ENCODE measurements at regions not wholly inside any gene's neighbourhood (a gene's known extent, or its start where the extent isn't known, plus 50 kb on each side); places are given as distances from the start of the nearest gene placed in this dataset.

GRCh38 chr11:71098776-71099175 lies 153.6 kb downstream of the SHANK2 start:
- TF ChIP-seq LEF1 (IDR thresholded peaks at IDR 0.05; ENCODE audit: borderline replicate concordance) (no peak), CTBP1 (IDR thresholded peaks at IDR 0.05; ENCODE audit: borderline replicate concordance) (no peak), L3MBTL2 (conservative IDR thresholded peaks at IDR 0.05) (no peak), SP1 (IDR thresholded peaks at IDR 0.05) (no peak), TARDBP (IDR thresholded peaks at IDR 0.05) (no peak), FOXK2 (IDR thresholded peaks at IDR 0.05) (no peak), BHLHE40 (IDR thresholded peaks at IDR 0.05; ENCODE audit: borderline replicate concordance) (no peak), NFRKB (IDR thresholded peaks at IDR 0.05) (no peak), FOXA1 (IDR thresholded peaks at IDR 0.05) (no peak), ARNT (IDR thresholded peaks at IDR 0.05) (no peak), ZNF384 (IDR thresholded peaks at IDR 0.05) (no peak), FOXM1 (IDR thresholded peaks at IDR 0.05; ENCODE audit: borderline replicate concordance) (no peak), PKNOX1 (IDR thresholded peaks at IDR 0.05) (no peak), SUZ12 (IDR thresholded peaks at IDR 0.05) (no peak), ELF4 (IDR thresholded peaks at IDR 0.05) (no peak), HDGF (IDR thresholded peaks at IDR 0.05; ENCODE audit: borderline replicate concordance) (no peak)
- ChIA-PET CTCF (interaction anchor here (0.5 kb wide), 1 partner anchor 284 kb away, joined by 5 read pairs; no protein-coding TSS in a partner anchor), POLR2A (no interaction called here)
- DNase-seq (ENCODE audit: extremely low spot score), result no peak

- no peak for DNase-seq (ENCODE audit: extremely low spot score)
- ChIA-PET CTCF (no interaction called here), POLR2A (no interaction called here)
- TF ChIP-seq SP1 (IDR thresholded peaks at IDR 0.05), result no peak
- no peak for TF ChIP-seq BHLHE40 (IDR thresholded peaks at IDR 0.05; ENCODE audit: borderline replicate concordance)
- no peak for TF ChIP-seq PKNOX1 (IDR thresholded peaks at IDR 0.05)
- no peak for TF ChIP-seq NFRKB (IDR thresholded peaks at IDR 0.05)
- no peak for TF ChIP-seq ZNF384 (IDR thresholded peaks at IDR 0.05)
- no peak for TF ChIP-seq L3MBTL2 (conservative IDR thresholded peaks at IDR 0.05)
- TF ChIP-seq SUZ12 (IDR thresholded peaks at IDR 0.05), result no peak
- TF ChIP-seq FOXK2 (IDR thresholded peaks at IDR 0.05), result no peak
- TF ChIP-seq TARDBP (IDR thresholded peaks at IDR 0.05), result no peak
- TF ChIP-seq CTBP1 (IDR thresholded peaks at IDR 0.05; ENCODE audit: borderline replicate concordance), result no peak
- no peak for TF ChIP-seq HDGF (IDR thresholded peaks at IDR 0.05; ENCODE audit: borderline replicate concordance)
Measured at GRCh38 chr11:71097506-71098240, 154.7 kb downstream of the SHANK2 start.

GRCh38 chr11:71096751-71097388 lies 155.5 kb downstream of the SHANK2 start:
- TF ChIP-seq BHLHE40 (IDR thresholded peaks at IDR 0.05; ENCODE audit: borderline replicate concordance) (no peak), ARNT (IDR thresholded peaks at IDR 0.05) (no peak), L3MBTL2 (conservative IDR thresholded peaks at IDR 0.05) (no peak), LEF1 (IDR thresholded peaks at IDR 0.05; ENCODE audit: borderline replicate concordance) (no peak), TARDBP (IDR thresholded peaks at IDR 0.05) (no peak), FOXA1 (IDR thresholded peaks at IDR 0.05) (no peak), CTBP1 (IDR thresholded peaks at IDR 0.05; ENCODE audit: borderline replicate concordance) (no peak), ZNF384 (IDR thresholded peaks at IDR 0.05) (no peak), PKNOX1 (IDR thresholded peaks at IDR 0.05) (no peak), SP1 (IDR thresholded peaks at IDR 0.05) (no peak)
- no peak for DNase-seq (ENCODE audit: extremely low spot score)
- CTCF ChIA-PET, result no interaction called here

GRCh38 chr11:71095294-71095850 lies 157.0 kb downstream of the SHANK2 start:
- TF ChIP-seq BHLHE40 (IDR thresholded peaks at IDR 0.05; ENCODE audit: borderline replicate concordance), result no peak
- no peak for TF ChIP-seq L3MBTL2 (conservative IDR thresholded peaks at IDR 0.05)
- TF ChIP-seq NFRKB (IDR thresholded peaks at IDR 0.05), result no peak
- TF ChIP-seq SUZ12 (IDR thresholded peaks at IDR 0.05), result no peak
- no peak for TF ChIP-seq SP1 (IDR thresholded peaks at IDR 0.05)
- TF ChIP-seq HDGF (IDR thresholded peaks at IDR 0.05; ENCODE audit: borderline replicate concordance), result no peak
- no peak for TF ChIP-seq ZNF384 (IDR thresholded peaks at IDR 0.05)
- TF ChIP-seq TARDBP (IDR thresholded peaks at IDR 0.05), result no peak
- TF ChIP-seq CTBP1 (IDR thresholded peaks at IDR 0.05; ENCODE audit: borderline replicate concordance), result no peak
- TF ChIP-seq ARNT (IDR thresholded peaks at IDR 0.05), result no peak
- no peak for TF ChIP-seq ELF4 (IDR thresholded peaks at IDR 0.05)
- no peak for TF ChIP-seq FOXM1 (IDR thresholded peaks at IDR 0.05; ENCODE audit: borderline replicate concordance)
- TF ChIP-seq FOXA1 (IDR thresholded peaks at IDR 0.05), result no peak
- TF ChIP-seq PKNOX1 (IDR thresholded peaks at IDR 0.05), result no peak
- TF ChIP-seq LEF1 (IDR thresholded peaks at IDR 0.05; ENCODE audit: borderline replicate concordance), result no peak
- TF ChIP-seq FOXK2 (IDR thresholded peaks at IDR 0.05), result no peak
- no peak for DNase-seq (ENCODE audit: extremely low spot score)
- ChIA-PET CTCF (no interaction called here), POLR2A (no interaction called here)

More at GRCh38 chr11:71096751-71097388, 155.5 kb downstream of the SHANK2 start:
- POLR2A ChIA-PET, result interaction anchor here (0.6 kb wide), 1 partner anchor 348 kb away, joined by 4 read pairs; no protein-coding TSS in a partner anchor
